Trophoblast cell (in vitro differentiated cells and primary cell): ENCODE measurements at regions not wholly inside any gene's neighbourhood (a gene's known extent, or its start where the extent isn't known, plus 50 kb on each side); places are given as distances from the start of the nearest gene placed in this dataset.

Experiments
- DNase-seq, 2 donors: peaks; one replicate each; pipeline ENCODE4 v3.0.0-alpha.2; 2016
- H2AFZ ChIP-seq: 2 replicates; pipeline ENCODE4 v1.6.1; 2013; ENCODE audit warnings: low read length, moderate library complexity, mild to moderate bottlenecking; ENCODE audit not compliant: insufficient read depth, poor library complexity
- H2AK5ac ChIP-seq: 2 replicates; pipeline ENCODE4 v1.6.1; 2013; ENCODE audit warnings: mild to moderate bottlenecking, low read length
- H2BK120ac ChIP-seq: 2 replicates; pipeline ENCODE4 v1.6.1; 2013; ENCODE audit warnings: low read length, mild to moderate bottlenecking, moderate library complexity; ENCODE audit not compliant: insufficient read depth, poor library complexity
- H2BK12ac ChIP-seq: 2 replicates; pipeline ENCODE4 v1.6.1; 2013; ENCODE audit warnings: mild to moderate bottlenecking, low read length, moderate library complexity
- H2BK5ac ChIP-seq: 2 replicates; pipeline ENCODE4 v1.6.1; 2013; ENCODE audit warnings: low read length, low read depth, moderate library complexity, mild to moderate bottlenecking; ENCODE audit not compliant: poor library complexity
- H3K14ac ChIP-seq: 2 replicates; pipeline ENCODE4 v1.6.1; 2013; ENCODE audit warnings: mild to moderate bottlenecking, low read length
- H3K18ac ChIP-seq: 2 replicates; pipeline ENCODE4 v1.6.1; 2013; ENCODE audit warnings: mild to moderate bottlenecking, low read length
- H3K23ac ChIP-seq: 2 replicates; pipeline ENCODE4 v1.6.1; 2013; ENCODE audit warnings: low read length
- H3K27ac ChIP-seq: 2 replicates; pipeline ENCODE4 v1.5.1; 2013; ENCODE audit warnings: low read depth, mild to moderate bottlenecking, inconsistent platforms, low read length, moderate library complexity
- H3K27me3 ChIP-seq: 2 replicates; pipeline ENCODE4 v1.6.1; 2013; ENCODE audit warnings: inconsistent platforms, mild to moderate bottlenecking, low read length, moderate library complexity; ENCODE audit not compliant: insufficient read depth
- H3K36me3 ChIP-seq, 2 experiments: 1 replicate in 1 of 2; 2 replicates in 1 of 2; pipeline ENCODE4 v1.6.1; 2013; ENCODE audit warnings: low read length in 2 of 2, mild to moderate bottlenecking in 2 of 2, moderate library complexity in 1 of 2; ENCODE audit not compliant: insufficient read depth in 2 of 2, control insufficient read depth in 1 of 2
- H3K4ac ChIP-seq: 2 replicates; pipeline ENCODE4 v1.6.1; 2013; ENCODE audit warnings: low read depth, mild to moderate bottlenecking, low read length, moderate library complexity
- H3K4me1 ChIP-seq, 2 experiments: 1 replicate in 1 of 2; 2 replicates in 1 of 2; pipeline ENCODE4 v1.6.1; 2013; ENCODE audit warnings: low read length in 2 of 2, mild to moderate bottlenecking in 2 of 2, moderate library complexity in 1 of 2; ENCODE audit not compliant: insufficient read depth in 2 of 2, control insufficient read depth in 1 of 2
- H3K4me2 ChIP-seq: 2 replicates; pipeline ENCODE4 v1.6.1; 2013; ENCODE audit warnings: inconsistent platforms, mild to moderate bottlenecking, low read length, moderate library complexity
- H3K4me3 ChIP-seq: 2 replicates; pipeline ENCODE4 v1.5.1; 2013; ENCODE audit warnings: mild to moderate bottlenecking, low read depth, low read length, inconsistent platforms
- H3K79me1 ChIP-seq: one replicate; pipeline ENCODE4 v1.6.1; 2013; ENCODE audit warnings: low read length
- H3K79me2 ChIP-seq: 2 replicates; pipeline ENCODE4 v1.6.1; 2013; ENCODE audit warnings: low read length, mild to moderate bottlenecking; ENCODE audit not compliant: control insufficient read depth, insufficient read depth, poor library complexity
- H3K9ac ChIP-seq: 2 replicates; pipeline ENCODE4 v1.6.1; 2013; ENCODE audit warnings: mild to moderate bottlenecking, low read length
- H3K9me3 ChIP-seq: 2 replicates; pipeline ENCODE4 v1.6.1; 2013; ENCODE audit warnings: low read depth, mild to moderate bottlenecking, control low read depth, inconsistent platforms, low read length; ENCODE audit not compliant: insufficient read depth
- H4K12ac ChIP-seq: 2 replicates; pipeline ENCODE4 v1.6.1; 2013; ENCODE audit warnings: low read depth, mild to moderate bottlenecking, low read length, moderate library complexity
- H4K8ac ChIP-seq: 2 replicates; pipeline ENCODE4 v1.6.1; 2013; ENCODE audit warnings: low read depth, mild to moderate bottlenecking, low read length, moderate library complexity
- H4K91ac ChIP-seq: one replicate; pipeline ENCODE4 v1.6.1; 2013; ENCODE audit warnings: low read depth, mild to moderate bottlenecking, low read length, moderate library complexity
- WGBS: extraction: QIAGEN DNeasy Blood & Tissue Kit; methylation state at CpG from one replicate; pipeline ENCODE4 v1.1.7; 2013; ENCODE audit warnings: missing lambda C conversion rate; ENCODE audit not compliant: insufficient read length, insufficient coverage; ENCODE audit errors: extremely low coverage; 5-methylcytosine and 5-hydroxymethylcytosine counted together

DNA sequence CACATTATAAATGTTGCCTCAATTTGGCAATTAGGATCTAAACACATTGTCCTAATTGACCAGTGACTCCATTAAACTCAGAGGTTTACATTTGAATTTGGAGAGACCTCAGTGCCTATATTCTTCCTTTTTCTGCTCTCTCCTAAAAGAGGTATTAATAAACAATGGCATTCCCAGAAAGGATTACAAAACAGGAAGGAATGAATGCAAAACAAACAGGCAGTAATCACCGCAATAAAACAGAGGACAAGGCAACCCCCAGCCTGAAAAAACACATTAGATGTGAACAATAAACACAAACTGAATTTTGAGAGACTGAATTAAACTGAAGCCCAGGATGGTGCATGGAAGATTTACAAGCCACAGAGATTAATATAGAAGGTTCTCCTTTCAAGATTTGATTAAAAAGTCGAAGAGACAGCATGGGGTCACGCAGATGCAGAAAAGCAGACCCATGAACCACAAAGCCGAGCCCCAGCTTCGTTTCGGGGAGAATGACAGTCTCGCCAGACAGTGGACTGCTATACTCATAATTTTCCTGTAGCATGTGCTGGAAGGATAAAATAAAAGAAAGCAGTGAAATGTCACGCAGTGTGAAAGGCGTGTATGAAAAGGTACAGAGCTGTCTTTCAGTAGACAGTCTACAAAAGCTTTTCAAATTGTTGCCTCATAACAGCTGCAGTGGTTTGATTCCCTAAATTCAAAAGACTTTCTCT is 503.0 kb downstream of the LIG4 start:
- Histone ChIP-seq H3K18ac (no peak overlapping the region), H3K4me1 (no peaks in the 10 kb centered on the region), H2BK5ac (no peak overlapping the region), H4K8ac (no peak overlapping the region), H3K9ac (no peak overlapping the region), H2BK12ac (no peak overlapping the region), H3K4me2 (no peak overlapping the region), H3K36me3 (no peaks in the 10 kb centered on the region), H4K12ac (no peak overlapping the region), H2BK120ac (no peak overlapping the region), H2AK5ac (no peak overlapping the region), H3K4ac (no peak overlapping the region), H3K27me3 (no peaks in the 10 kb centered on the region), H3K4me3 (no peak overlapping the region), H3K23ac (no peak overlapping the region), H2AFZ (no peak overlapping the region), H3K14ac (no peak overlapping the region), H4K91ac (no peak overlapping the region), H3K79me2 (no peaks in the 10 kb centered on the region), H3K9me3 (no peaks in the 10 kb centered on the region), H3K79me1 (no peaks in the 10 kb centered on the region), H3K27ac (no peak overlapping the region)
- no CpG with 5 or more reads among the region's 9 CpGs for WGBS
- no peak for DNase-seq

DNA sequence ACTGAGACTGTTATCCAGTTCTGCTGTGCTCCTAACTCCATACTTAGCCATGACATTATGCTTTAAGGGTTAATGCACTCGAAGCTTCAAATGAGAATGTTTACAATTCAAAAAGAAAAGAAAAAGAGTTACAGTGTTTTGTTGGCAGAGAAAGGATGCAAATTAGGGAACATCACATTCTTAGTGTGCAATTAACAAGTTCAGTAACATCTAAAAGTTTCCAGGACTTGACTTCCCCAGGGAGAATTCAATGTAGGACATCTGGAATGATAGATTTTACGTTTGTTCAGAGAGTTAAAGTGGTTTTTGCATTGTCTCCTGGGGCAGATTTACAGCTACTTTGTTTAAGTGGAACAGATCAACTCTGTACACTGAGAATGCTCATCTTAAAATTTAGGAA is 525.2 kb downstream of the LIG4 start:
- Histone ChIP-seq H3K4me1 (no peaks in the 10 kb centered on the region), H3K4ac (no peak overlapping the region), H3K14ac (no peak overlapping the region), H3K27me3 (no peaks in the 10 kb centered on the region), H3K79me1 (no peaks in the 10 kb centered on the region), H2AK5ac (no peak overlapping the region), H2BK12ac (no peak overlapping the region), H2BK5ac (no peak overlapping the region), H3K9ac (no peak overlapping the region), H4K8ac (no peak overlapping the region), H3K36me3 (no peaks in the 10 kb centered on the region), H3K9me3 (no peaks in the 10 kb centered on the region), H2AFZ (no peak overlapping the region), H4K91ac (no peak overlapping the region), H3K23ac (no peak overlapping the region), H3K4me3 (no peak overlapping the region), H2BK120ac (no peak overlapping the region), H3K18ac (no peak overlapping the region), H3K79me2 (no peaks in the 10 kb centered on the region), H4K12ac (no peak overlapping the region), H3K27ac (no peak overlapping the region), H3K4me2 (no peak overlapping the region)
- WGBS: no CpG with 5 or more reads among the region's 2 CpGs
- DNase-seq: no peak

DNA sequence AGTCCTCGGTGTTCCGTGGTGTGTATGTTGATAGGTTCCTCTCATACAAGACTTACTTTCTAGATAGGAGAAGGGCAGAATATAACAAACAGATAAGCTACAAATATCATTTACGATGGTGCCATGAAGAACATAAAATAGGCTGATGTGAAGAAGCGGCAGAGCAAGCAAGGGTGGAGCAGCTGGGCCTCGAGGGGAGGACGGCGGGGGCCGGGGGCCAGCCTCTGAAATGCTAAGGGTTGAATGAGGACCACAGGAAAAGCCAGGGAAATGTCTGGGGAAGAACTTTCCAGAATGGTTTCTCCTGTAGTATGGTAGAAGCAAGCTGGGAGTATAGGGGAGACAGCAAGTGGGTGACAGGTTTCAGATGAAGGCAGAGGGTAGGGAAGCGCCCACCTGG is 529.5 kb downstream of the LIG4 start:
- H3K9me3 ChIP-seq: no peaks in the 10 kb centered on the region
- no CpG with 5 or more reads among the region's 9 CpGs for WGBS
- H4K12ac ChIP-seq: no peak overlapping the region
- no peak overlapping the region for H3K9ac ChIP-seq
- H2AK5ac ChIP-seq: no peak overlapping the region
- H3K79me2 ChIP-seq: peaks cover 2% of the 10 kb centered on the region
- no peak overlapping the region for H3K18ac ChIP-seq
- no peak overlapping the region for H3K4me2 ChIP-seq
- no peak overlapping the region for H2BK120ac ChIP-seq
- H3K27me3 ChIP-seq: no peaks in the 10 kb centered on the region
- H3K79me1 ChIP-seq: no peaks in the 10 kb centered on the region
- no peak overlapping the region for H3K4me3 ChIP-seq
- H3K4me1 ChIP-seq: no peaks in the 10 kb centered on the region
- no peak for DNase-seq
- no peak overlapping the region for H3K4ac ChIP-seq
- H3K27ac ChIP-seq: no peak overlapping the region
- H2BK5ac ChIP-seq: no peak overlapping the region
- no peak overlapping the region for H3K23ac ChIP-seq
- H3K14ac ChIP-seq: no peak overlapping the region
- no peaks in the 10 kb centered on the region for H3K36me3 ChIP-seq
- no peak overlapping the region for H4K8ac ChIP-seq
- no peak overlapping the region for H2BK12ac ChIP-seq
- H2AFZ ChIP-seq: no peak overlapping the region
- no peak overlapping the region for H4K91ac ChIP-seq

DNA sequence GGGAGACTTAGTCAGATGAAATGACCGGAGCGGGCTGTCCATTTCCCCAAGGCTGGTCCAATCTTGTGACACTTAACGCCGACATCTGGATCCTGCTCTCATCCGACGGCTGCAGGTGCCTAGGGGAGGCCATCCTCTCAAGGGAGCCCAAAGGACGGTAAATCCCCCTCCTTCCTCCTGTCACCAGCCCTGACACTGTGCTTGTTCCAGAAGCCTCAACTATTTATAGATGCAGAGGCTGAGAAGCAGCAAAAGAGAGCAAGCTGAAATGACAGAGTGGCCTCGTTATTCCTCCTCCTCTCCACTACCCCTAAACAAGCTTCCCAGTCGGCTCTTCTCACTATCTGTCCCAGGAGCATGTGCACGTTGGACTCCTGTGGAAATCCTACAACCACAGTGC is 533.7 kb downstream of the LIG4 start:
- H3K4me1 ChIP-seq: no peaks in the 10 kb centered on the region
- H3K4me2 ChIP-seq: no peak overlapping the region
- no peak overlapping the region for H2BK12ac ChIP-seq
- no peak overlapping the region for H2AK5ac ChIP-seq
- no peak overlapping the region for H3K18ac ChIP-seq
- DNase-seq: no peak
- H3K27me3 ChIP-seq: no peaks in the 10 kb centered on the region
- no peak overlapping the region for H3K4ac ChIP-seq
- H3K4me3 ChIP-seq: no peak overlapping the region
- no peak overlapping the region for H2BK120ac ChIP-seq
- H3K9ac ChIP-seq: no peak overlapping the region
- no peak overlapping the region for H3K27ac ChIP-seq
- peaks cover 2% of the 10 kb centered on the region for H3K79me2 ChIP-seq
- no CpG with 5 or more reads among the region's 10 CpGs for WGBS
- no peak overlapping the region for H3K14ac ChIP-seq
- no peak overlapping the region for H2AFZ ChIP-seq
- no peak overlapping the region for H4K8ac ChIP-seq
- no peak overlapping the region for H4K12ac ChIP-seq
- no peaks in the 10 kb centered on the region for H3K9me3 ChIP-seq
- no peaks in the 10 kb centered on the region for H3K79me1 ChIP-seq
- no peak overlapping the region for H2BK5ac ChIP-seq
- H4K91ac ChIP-seq: no peak overlapping the region
- no peak overlapping the region for H3K23ac ChIP-seq
- H3K36me3 ChIP-seq: no peaks in the 10 kb centered on the region
